ENCODE measurements at regions not wholly inside any gene's neighbourhood (a gene's known extent, or its start where the extent isn't known, plus 50 kb on each side); places are given as distances from the start of the nearest gene placed in this dataset.

- DNase-seq (ENCODE audit: extremely low spot score, unreplicated experiment) = no peak
- Mint-ChIP-seq H3K4me3 (no peak overlapping the region), H3K27ac (no peak overlapping the region), H3K4me1 (ENCODE audit: unreplicated experiment) (no peaks in the 10 kb centered on the region), H3K27me3 (peaks cover 5% of the 10 kb centered on the region), H3K36me3 (no peaks in the 10 kb centered on the region), H3K9me3 (no peaks in the 10 kb centered on the region)
- TF ChIP-seq CTCF (conservative IDR thresholded peaks at IDR 0.05) = no peak
Measured at GRCh38 chr1:57982852-57983251, 559.0 kb upstream of the DAB1 start.

GRCh38 chr1:57976216-57976615 lies 552.4 kb upstream of the DAB1 start:
- Mint-ChIP-seq H3K27ac (no peak overlapping the region), H3K4me1 (ENCODE audit: unreplicated experiment) (no peaks in the 10 kb centered on the region), H3K4me3 (no peak overlapping the region), H3K27me3 (peaks cover 5% of the 10 kb centered on the region), H3K9me3 (no peaks in the 10 kb centered on the region), H3K36me3 (no peaks in the 10 kb centered on the region)
- no peak for TF ChIP-seq CTCF (conservative IDR thresholded peaks at IDR 0.05)
- DNase-seq (ENCODE audit: extremely low spot score, unreplicated experiment) = no peak

- Mint-ChIP-seq H3K9me3 (no peaks in the 10 kb centered on the region), H3K27me3 (no peaks in the 10 kb centered on the region), H3K27ac (no peak overlapping the region), H3K4me1 (ENCODE audit: unreplicated experiment) (peaks cover 4% of the 10 kb centered on the region), H3K36me3 (no peaks in the 10 kb centered on the region), H3K4me3 (no peak overlapping the region)
- no peak for DNase-seq (ENCODE audit: extremely low spot score, unreplicated experiment)
- TF ChIP-seq CTCF (conservative IDR thresholded peaks at IDR 0.05) = no peak
Measured at GRCh38 chr1:57968321-57968720, 544.5 kb upstream of the DAB1 start.

GRCh38 chr1:57966751-57967406 lies 543.0 kb upstream of the DAB1 start:
- Mint-ChIP-seq H3K36me3 (no peaks in the 10 kb centered on the region), H3K9me3 (no peaks in the 10 kb centered on the region), H3K4me1 (ENCODE audit: unreplicated experiment) (peaks cover 4% of the 10 kb centered on the region), H3K27ac (no peak overlapping the region), H3K4me3 (no peak overlapping the region), H3K27me3 (no peaks in the 10 kb centered on the region)
- DNase-seq (ENCODE audit: extremely low spot score, unreplicated experiment) = no peak
- no peak for TF ChIP-seq CTCF (conservative IDR thresholded peaks at IDR 0.05)

GRCh38 chr1:57966340-57966739 lies 542.5 kb upstream of the DAB1 start:
- Mint-ChIP-seq H3K36me3 (no peaks in the 10 kb centered on the region), H3K9me3 (no peaks in the 10 kb centered on the region), H3K27ac (no peak overlapping the region), H3K27me3 (no peaks in the 10 kb centered on the region), H3K4me1 (ENCODE audit: unreplicated experiment) (peaks cover 4% of the 10 kb centered on the region), H3K4me3 (no peak overlapping the region)
- TF ChIP-seq CTCF (conservative IDR thresholded peaks at IDR 0.05) = no peak
- no peak for DNase-seq (ENCODE audit: extremely low spot score, unreplicated experiment)

GRCh38 chr1:57963581-57963980 lies 539.7 kb upstream of the DAB1 start:
- Mint-ChIP-seq H3K27me3 (peaks cover 3% of the 10 kb centered on the region), H3K36me3 (no peaks in the 10 kb centered on the region), H3K4me1 (ENCODE audit: unreplicated experiment) (peaks cover 4% of the 10 kb centered on the region), H3K27ac (no peak overlapping the region), H3K4me3 (no peak overlapping the region), H3K9me3 (no peaks in the 10 kb centered on the region)
- no peak for DNase-seq (ENCODE audit: extremely low spot score, unreplicated experiment)
- no peak for TF ChIP-seq CTCF (conservative IDR thresholded peaks at IDR 0.05)
